Myocyte (in vitro differentiated cells): ENCODE measurements at regions not wholly inside any gene's neighbourhood (a gene's known extent, or its start where the extent isn't known, plus 50 kb on each side); places are given as distances from the start of the nearest gene placed in this dataset.

Experiments
- DNase-seq: peaks from one replicate; pipeline ENCODE4 v3.0.0-alpha.2; 2012; ENCODE audit warnings: low read depth

DNA sequence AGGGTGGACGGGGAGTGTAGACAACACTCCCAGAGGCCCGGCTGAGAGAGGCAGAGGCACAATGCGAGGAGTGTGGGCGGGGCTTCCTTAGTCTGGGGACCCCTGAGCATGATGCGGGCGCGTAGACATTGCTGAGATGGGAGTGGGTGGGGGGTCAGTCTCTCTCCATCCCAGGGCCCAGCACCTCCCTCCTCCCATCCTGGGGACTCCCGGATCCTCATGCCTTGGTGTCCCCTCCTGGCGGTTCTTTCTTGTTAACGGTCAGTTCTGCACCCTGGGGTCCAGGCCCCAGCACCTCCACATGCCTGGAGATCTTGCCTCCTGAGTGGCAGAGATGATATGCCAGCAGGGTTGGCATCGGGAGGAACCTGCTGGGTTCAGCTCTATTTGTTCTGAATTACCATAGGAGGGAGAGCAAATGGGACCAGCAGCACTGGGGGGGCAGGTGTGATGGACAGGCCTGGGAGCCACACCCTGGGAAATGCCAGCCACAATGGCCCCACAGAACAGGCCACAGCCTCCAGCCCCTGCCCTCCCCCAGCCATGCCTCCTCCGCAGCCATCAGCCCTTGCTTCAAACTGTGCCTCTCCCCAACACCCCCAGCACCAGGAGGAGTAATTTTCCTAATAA, 55.7 kb downstream of the RTL6 start:
- no peak for DNase-seq

DNA sequence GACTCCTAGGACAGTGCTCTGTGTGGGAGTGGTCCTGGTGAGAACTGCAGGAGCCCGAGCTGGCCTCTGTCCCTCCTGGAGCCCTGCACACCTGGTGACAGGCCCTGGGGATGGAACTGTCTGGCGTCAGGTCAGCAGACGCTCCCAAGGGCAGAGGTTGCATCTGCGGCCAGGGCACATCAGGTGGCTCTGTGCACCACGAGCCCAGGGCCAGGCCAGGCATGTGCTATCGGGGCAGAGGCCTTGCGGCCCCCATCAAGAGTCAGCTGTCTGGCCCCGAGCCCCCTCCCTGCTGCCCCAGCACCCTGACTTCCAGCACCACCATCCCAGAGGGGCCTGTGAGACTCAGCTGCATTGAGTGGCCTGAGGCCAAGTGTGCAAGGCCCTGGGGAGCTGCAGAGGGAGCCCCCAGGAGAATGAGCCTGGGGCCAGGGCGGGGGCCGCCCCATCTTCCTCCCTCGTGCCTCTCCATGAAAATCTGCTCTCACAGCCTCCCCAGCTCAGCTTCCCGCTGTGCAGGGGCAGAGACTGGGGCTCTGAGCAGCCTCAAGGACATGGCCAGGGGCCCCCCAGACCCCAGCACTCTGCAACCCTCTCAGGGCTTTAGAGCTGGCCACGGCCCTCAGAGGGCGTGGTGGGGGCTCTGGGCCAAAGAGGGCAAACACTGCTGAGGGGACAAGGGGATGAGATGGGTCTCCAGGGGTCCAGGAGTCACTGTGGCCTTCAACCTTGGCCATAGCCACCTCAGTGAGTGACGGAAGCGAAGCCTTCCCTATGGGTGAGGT, 56.4 kb downstream of the RTL6 start:
- DNase-seq, result no peak

DNA sequence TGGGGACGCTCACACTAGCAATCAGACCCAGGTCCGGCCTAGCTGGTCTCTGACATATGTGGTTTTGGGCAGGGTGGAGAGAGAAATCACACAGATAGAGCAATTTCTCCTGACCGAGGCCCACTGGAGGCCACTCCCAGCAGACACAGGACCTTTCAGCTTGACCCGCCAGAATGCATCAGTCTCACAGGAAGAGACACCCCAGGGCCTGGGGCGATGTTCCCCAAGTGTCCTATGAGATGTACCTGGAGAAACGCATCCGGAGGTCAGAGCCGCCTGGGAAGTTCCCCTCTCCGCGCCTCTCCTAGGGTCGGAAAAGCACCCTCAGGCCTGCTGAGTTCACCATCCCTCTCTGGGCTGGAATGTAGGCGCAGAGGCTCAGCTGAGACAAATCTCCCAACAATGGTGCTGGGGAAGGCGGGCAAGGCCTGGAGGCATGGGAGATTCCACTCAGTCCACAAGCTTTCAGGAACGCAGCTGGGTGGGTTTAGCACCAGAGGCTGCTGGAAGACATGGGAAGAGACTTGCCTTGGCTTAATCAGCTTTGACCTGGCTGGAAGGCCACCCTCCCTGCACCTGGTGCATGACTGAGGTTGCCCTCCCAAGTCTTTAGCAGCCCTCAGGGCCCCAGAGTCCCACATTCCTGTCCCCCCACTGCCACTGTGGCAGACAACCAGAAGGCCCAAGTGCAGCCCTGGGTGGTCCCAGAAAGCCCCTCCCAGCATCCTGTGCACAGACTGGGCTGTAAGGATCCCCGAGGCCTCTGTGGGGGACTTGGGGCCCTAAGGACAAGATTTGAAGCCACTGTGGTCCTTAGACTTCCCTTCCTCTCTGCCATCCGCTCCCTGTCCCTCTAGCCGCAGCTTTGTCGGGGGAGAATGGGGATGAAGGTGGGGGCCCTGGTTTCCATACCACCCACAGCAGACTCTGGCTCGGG, 57.5 kb downstream of the RTL6 start:
- no peak for DNase-seq

DNA sequence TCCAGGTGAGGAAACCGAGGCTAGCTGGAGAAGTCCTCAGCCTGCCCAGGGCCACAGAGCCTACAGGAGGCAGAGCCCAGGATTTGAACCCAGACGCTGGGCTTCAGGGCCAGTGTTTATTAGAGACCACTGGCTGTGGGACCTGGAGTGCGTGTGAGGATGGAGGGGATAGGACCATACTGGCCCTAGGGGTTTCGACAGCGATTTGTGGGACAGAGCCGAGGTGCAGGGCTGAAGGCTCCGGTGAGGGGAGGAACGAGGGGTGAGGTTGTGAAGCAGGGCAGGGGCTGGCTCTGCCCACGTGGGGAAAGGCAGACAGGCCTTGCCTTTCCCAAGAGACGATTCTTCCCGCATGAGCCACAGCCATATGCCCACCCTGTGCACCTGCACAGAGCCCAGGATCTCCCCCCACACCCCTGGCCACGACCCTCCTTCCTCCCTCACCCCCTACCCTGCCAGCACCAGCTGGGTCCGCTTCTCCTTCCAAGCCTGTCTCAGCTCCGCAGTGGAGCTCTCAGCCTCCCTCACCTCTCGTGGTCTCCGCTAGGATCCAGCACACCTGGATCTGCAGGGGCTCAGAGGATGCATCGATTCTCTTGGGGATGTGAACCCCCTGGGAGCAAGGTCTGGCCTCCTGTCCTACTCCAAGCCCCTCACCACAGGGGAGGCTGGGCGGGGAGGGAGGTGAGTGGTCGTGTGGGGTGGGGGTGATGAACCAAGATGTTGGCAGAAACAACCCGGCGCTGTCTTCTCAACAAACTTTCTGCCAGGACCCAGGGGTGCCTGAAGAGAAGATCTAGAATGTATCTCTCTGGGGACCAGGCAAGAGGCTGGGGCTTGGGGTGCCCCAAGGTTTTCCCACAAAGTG, 58.4 kb downstream of the RTL6 start:
- DNase-seq, result no peak

DNA sequence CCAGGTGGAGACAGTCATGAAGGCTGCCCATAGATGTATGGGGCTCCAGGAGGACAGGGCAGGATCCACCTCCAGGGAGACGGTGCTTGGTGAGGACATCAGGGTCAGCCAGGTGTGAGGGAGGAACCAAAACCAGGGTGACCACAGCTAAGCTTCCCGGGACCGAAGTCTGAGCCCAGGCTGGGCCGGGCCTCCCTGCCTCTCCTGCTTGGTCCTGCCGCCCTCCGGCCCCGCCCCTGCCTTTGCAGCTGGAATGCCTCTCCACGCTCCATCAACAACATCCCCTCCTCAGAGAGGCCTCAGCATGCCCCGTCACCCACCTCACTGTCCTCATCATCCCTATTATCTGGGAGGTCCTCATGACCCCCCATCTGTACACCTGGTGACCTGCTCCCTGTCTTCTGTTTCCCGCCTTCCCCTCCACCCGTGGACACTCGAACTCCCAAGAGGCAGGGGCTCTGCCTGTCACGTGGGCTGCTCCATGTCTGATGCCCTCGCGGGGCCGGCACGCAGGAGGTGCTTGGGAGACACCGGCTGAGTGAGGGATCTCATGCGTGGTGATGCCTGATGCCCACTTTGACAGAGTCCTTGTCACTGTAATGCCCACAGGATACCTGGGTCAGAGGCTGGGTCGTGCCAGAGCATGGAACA, 59.4 kb downstream of the RTL6 start:
- DNase-seq, result no peak

DNA sequence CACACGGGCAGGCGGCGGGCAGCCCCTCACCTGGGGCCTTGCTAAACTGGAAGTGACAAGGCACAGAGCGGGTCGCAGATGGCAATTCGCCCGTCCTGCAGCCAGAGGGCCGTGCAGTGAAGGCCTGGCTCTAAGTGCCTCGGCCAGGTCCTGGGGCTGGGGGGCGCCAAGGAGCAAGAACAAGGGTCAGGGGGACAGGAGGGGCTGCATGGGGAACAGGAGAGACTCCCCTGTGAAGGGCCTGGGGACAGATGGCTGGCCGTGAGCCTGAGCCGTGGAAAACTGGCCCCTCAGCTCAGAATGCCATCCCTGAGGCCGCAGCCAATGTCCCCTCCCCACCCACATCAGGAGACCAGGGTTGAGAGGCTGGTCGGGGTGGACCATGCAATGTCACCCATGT, 60.0 kb downstream of the RTL6 start:
- DNase-seq, result no peak

DNA sequence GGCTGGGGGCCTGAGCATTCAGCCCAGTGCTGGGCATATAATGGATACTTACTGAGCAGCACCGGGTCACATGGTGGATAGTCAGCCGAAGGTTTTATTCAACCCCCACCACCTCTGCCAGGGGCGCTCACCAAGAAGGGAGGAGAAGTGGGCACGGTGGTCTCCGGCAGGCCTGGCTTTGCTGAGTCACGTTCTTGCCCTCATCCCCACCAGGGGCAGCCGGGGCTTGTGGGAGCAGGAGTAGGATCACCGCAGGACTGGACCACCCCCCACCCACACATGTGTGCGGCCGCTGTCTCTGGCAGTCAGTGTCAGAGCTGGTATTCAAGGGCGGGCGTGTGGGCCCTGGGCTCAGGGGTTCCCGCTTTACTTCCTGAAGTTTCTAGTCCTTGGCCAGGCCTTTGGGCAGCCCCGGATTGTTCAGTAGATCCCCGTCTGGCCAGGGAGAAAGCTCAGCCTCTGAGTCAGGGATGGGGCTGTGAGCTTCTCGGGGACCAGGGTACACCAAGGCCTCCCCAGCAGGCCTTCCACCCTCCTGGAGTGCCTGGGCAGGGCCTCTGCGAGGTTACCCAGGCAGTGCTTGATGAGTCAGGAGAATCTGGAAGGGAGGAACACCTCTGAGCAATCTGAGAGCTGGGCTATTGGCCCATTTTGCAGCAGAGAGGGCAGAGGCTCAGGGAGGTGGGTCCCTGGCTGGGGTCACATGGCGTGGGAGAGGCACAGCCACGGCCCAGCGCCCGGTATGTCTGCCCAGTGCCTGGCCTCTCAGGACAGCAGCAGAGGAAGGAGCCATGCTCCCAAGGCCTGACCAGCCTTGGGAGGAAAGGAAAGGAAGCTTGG, 60.6 kb downstream of the RTL6 start:
- DNase-seq, result no peak

DNA sequence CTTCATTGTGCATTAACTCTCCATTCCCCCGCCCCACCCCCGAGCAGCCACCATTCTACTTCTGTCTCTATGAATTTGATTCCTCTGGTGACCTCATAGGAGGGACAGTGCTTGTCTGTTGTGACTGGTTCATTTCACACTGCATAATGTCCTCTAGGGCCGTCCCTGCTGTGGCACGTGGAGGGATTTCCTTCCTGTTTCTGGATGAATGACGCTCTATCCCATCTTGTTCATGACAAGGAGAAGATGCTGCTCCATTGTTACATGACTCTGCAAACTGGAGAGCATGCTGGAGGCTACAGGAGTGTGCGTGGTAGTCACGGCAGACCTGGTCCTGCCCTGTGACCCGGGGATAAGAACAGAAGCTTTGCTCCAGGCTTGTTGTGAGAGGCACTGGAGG, 61.3 kb downstream of the RTL6 start:
- no peak for DNase-seq

DNA sequence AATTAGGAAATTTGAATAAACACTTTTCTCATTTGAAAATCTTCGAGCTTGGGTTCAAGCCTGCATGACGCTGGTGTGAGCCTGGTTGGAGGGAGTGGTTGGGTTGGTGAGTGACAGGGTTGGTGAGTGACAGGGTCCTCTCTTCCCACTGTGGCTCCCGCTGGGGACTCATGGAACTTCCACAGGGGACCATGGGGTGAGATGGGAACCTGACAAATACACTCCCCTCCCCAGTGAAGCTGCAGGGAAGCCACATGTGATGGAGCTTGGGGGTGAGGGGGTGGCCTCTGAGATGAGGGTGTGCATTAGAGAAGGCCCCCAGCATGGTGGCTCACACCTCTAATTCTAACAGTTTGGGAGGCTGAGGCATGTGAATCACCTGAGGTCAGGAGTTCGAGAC, 66.8 kb downstream of the RTL6 start:
- no peak for DNase-seq

DNA sequence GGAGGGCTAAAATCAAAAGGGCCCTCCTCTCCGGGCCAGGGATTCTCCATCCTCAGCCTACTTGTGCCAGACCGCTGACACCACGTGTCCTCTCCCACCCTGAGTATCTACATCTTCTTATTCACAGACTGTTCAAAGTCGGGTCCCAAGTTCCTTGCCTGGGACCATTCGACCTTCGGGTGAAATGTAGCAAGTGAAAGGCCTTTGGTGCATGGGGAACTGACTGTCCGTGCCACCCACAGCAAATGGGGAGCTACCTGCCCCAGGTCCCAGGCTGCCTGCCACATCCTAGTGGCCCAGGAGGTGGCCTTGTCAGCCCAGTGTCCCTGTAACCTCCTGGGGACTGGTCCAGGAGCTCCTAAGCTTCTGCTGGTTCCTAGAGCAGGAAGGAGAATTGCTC, 67.3 kb downstream of the RTL6 start:
- DNase-seq, result no peak

DNA sequence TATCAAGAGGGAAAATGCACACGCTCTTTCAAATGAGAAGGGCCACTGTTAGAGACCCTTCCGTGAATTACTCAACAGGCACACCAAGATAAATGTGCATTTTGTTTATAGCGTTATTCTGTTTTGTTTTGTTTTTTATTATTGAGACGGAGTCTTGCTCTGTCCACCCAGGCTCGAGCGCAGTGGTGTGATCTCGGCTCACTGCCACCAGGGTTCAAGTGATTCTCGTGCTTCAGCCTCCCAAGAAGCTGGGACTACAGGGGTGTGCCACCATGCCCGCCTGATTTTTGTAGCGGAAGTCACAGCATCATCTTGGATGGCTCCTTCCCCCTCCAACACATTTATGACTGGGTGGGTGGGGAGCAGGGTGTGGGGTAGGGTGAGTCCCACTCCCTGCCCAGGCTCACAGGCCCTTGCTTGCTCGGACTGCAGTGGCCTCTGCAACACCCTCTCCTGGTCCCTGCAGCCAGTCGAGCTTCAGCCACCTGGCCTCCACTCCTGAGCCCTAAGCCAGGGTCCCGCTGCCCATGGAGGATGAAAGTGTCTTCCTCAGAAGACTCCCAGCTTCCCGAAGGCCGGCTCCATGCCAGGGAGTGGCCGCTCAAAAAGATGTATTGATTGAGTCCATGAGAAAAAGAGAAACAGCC, 68.0 kb downstream of the RTL6 start:
- no peak for DNase-seq

DNA sequence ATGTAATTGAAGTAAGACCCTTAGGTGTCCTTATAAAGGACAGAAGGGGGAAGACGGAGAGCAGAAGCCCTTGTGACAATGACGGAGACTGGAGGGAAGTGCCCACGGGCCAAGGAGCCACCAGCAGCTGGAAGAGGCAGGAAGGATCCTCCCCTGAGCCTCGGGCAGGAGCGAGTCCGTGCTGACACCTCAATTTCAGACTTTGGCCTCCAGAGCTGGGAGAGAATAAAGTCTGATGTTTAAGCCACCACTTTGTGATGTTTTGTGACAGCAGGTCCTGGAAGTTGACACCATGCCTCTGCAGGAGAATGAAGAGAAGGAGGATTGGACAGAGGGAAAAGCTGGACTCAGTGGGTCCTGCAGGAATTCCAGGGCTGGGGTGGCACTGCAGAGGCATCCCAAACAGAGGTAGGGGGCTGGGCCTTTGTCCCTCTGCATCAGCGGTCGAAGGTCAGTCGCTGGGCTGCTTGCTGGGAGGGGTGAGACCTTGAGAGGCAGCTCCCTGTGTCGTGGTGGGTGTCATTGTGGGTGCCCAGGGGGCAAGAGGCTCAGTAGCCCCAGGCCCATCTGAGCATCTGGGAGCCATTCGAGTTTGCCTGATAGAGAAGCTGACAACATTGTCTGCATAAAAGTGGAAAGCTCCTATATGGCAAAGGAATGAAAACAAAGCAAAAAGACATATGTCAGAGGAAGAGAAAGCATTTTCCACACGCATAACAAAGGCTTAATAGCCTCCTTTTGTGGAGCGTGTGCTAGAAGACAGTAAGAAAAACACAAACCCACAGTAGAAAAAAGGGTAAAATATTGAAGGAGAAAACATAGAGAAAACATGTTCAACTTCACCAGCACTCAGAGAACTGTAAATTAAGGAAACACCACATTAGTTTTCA, 68.8 kb downstream of the RTL6 start:
- no peak for DNase-seq

DNA sequence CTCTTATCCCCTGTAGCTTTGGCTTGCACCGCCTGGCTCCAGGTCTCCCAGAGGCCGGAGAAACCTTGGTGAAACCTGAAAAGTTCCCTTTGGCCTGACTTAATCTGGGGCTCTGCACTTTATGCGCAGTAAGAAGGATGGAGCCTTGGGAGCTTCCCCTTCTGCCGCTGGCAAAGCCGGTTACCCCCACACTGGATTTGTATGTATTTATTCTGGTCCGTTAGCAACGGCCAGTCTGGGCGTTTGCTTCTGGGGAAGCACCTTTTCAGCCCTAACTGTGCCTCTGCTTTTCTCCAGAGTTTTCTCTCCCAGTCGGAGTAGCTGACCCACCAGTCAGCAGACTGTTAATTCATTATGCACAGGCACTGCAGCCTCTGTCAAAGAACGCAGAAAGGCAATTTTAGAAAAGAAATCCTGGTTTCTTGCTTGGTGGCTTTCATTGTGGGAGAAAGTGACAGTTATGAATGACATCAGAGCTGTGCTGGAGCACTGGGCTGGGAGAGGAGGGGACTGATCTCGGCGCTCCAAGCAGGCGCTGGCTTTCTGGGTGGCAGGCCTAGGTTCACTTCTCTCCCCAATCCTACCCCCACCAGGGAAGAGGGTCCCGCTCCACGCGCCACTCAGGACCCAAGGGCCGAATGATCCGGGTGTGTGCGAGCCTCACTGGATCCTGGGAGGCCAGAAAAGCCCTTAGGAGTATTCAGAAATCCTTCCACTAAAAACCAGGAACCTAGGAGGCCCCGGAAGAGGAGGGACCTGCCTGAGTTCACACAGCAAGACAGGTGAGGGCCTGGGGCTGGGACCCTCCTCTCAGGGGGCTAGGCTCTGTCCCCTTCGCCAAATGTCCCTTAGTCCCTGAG, 70.2 kb downstream of the RTL6 start:
- DNase-seq, result no peak

DNA sequence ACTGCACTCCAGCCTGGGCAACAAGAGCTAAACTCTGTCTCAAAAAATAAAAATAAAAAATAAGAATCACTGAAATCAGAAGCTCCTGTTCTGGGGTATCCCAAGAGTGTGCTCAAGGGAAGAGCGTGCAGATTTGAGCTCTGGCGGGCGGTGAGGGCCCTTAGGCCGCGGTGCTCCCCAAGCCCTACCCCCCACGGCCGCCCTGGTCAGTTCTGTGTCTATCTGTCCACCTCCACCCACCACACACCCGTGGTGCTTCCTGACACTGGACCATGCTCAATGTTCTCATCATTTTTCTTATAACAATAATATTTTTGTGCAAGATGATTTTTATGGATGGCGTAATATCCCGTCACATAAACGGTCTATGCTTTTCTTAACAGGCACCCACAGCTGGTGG, 71.1 kb downstream of the RTL6 start:
- DNase-seq, result no peak

DNA sequence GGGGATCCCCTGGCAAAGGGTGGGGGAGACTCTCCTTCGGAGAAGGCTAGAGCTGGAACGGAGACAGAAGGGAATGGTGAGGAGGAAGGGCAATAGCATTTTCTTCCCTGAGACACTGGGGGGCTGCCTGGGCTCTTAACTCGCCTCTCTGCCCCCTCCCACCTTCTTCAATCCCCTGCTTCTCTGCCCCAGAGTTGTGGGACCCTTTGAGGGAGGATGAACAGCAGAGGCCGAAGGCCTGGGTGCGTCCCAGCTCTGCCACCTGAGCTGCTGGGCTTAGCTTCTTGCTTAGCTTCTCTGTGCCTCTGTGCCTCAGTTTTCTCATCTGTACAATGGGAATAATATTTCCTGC, 72.4 kb downstream of the RTL6 start:
- DNase-seq, result no peak

DNA sequence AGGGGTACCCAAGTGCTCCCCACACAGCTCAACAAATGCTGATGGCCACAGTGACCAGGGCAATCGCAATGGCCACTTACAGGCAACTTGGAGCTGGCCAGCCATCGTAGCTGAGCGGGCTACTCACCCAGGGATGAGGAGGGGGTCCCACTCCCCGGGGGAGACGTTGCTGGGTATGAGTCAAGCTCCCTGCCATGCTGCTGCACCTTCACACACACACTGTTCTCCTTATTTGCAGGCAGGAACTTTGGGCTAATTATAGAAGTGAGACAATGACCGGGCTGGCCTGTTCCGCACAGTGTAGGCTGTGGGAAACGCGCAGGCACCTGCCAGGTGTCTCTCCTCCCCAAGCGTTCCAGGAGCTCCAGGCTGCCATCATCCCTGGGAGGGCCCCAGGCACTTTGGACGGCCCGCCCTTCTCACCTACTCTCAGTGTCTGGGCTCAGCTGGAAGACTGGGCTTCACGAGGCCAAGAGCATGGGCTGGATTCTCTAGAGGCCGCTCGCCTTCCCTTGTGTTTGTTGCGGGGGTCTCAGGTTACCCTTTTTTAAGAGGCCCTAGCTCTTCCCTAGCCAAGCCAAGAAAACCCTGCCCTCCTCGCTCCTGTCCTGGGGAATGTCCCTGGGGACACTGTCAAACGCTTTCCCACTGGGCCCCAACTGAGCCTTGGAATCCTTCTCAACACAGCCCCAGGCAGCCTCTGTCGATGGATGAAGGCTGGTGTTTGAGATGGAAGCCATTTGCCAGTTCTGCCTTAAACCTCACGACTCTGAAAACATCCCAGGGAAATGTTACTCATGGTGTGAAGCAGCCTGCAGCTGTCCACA, 73.0 kb downstream of the RTL6 start:
- DNase-seq, result peak; percentile 66

DNA sequence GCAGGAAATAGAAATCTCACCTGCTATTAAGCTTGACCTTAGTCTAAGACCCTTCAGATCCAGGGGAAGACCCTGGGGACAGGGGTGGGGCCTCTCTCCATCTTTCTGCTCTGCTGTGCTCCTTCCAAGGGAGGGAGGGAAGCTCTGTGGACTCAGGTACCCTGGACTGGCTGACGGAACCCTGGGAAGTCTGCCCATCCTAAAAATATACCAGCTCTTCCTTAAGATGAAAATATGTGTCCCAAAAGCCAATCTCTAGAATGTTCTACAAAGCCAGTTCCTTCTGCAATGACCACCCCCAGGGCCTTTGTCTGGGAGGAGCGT, 73.7 kb downstream of the RTL6 start:
- no peak for DNase-seq
